Spleen (tissue), 11 donors: ENCODE measurements at regions not wholly inside any gene's neighbourhood (a gene's known extent, or its start where the extent isn't known, plus 50 kb on each side); places are given as distances from the start of the nearest gene placed in this dataset.

Experiments used
- DNase-seq: peaks from one replicate; pipeline ENCODE4 v3.0.0-alpha.2; 2020
- H3K27ac ChIP-seq, 8 donors: fragments of 200-600 bp; sonication (generic) in 7 of 8; 1 replicate in 4 of 8; 2 replicates in 4 of 8; pipeline versions ENCODE4 v1.5.0 to v1.8.0; 2016 to 2021; ENCODE audit warnings: inconsistent platforms in 4 of 8, mild to moderate bottlenecking in 4 of 8, moderate library complexity in 1 of 8
- H3K27me3 ChIP-seq, 7 donors: fragments of 200-600 bp; sonication (generic) in 6 of 7; replicated peaks in 1 of 7; 1 replicate in 4 of 7; 2 replicates in 3 of 7; pipeline versions ENCODE4 v1.5.0 to v1.8.0; 2016 to 2021; ENCODE audit warnings: inconsistent platforms in 3 of 7, mild to moderate bottlenecking in 1 of 7
- H3K36me3 ChIP-seq, 6 donors: fragments of 200-600 bp; sonication (generic) in 5 of 6; 1 replicate in 4 of 6; 2 replicates in 2 of 6; pipeline versions ENCODE4 v1.5.0 to v1.8.0; 2016 to 2021; ENCODE audit warnings: inconsistent platforms in 2 of 6
- H3K4me1 ChIP-seq, 6 donors: fragments of 200-600 bp; sonication (generic) in 5 of 6; 1 replicate in 3 of 6; 2 replicates in 3 of 6; pipeline versions ENCODE4 v1.5.0 to v1.8.0; 2016 to 2021; ENCODE audit warnings: inconsistent platforms in 3 of 6
- H3K4me3 ChIP-seq, 8 donors: fragments of 200-600 bp; sonication (generic) in 7 of 8; 1 replicate in 4 of 8; 2 replicates in 4 of 8; pipeline versions ENCODE4 v1.5.0 to v1.8.0; 2016 to 2021; ENCODE audit warnings: inconsistent platforms in 4 of 8, mild to moderate bottlenecking in 4 of 8, moderate library complexity in 2 of 8
- H3K9me3 ChIP-seq, 8 donors: fragments of 200-600 bp; sonication (generic) in 7 of 8; 1 replicate in 4 of 8; 2 replicates in 4 of 8; pipeline versions ENCODE4 v1.5.0 to v1.8.0; 2016 to 2021; ENCODE audit warnings: inconsistent platforms in 4 of 8
- CTCF ChIP-seq, 11 experiments: fragments of 200-600 bp in 7 of 11; fragments of 450-650 bp in 4 of 11; sonication (generic) in 4 of 11; IDR thresholded peaks in 8 of 11; conservative IDR thresholded peaks in 3 of 11; 1 replicate in 7 of 11; 2 replicates in 4 of 11; pipeline versions ENCODE4 v1.4.0 to v1.8.0; 2016 to 2021; ENCODE audit warnings: antibody characterized with exemption in 11 of 11, inconsistent platforms in 4 of 11, mild to moderate bottlenecking in 1 of 11
- POLR2A ChIP-seq, 3 donors: fragments of 450-650 bp; IDR thresholded peaks; one replicate each; pipeline ENCODE4 v1.5.1; 2017; ENCODE audit warnings: antibody characterized with exemption in 3 of 3, mild to moderate bottlenecking in 1 of 3
- POLR2AphosphoS5 ChIP-seq, 3 donors: sonication (generic); formaldehyde crosslinking; IDR thresholded peaks; one replicate each; pipeline ENCODE4 v1.5.1; 2017; ENCODE audit warnings: antibody characterized with exemption in 3 of 3
- WGBS, 5 donors: extraction: QIAGEN DNeasy Blood & Tissue Kit in 3 of 5; methylation state at CpG; one replicate each; pipeline versions ENCODE4 v1.1.5 to v1.1.7; 2013 to 2018; 5-methylcytosine and 5-hydroxymethylcytosine counted together
- intact Hi-C: fragments of 100-400 bp; cut with DNase I; formaldehyde crosslinking; loops from one replicate; pipeline ENCODE4 v1.15.0; 2023; ENCODE audit warnings: low total_unique reads
- donor health status: healthy with polysubstance abuse.
- donor health status: DM: no; HTN: no; CAD: no; lungs with moderate emphysema.
- donor health status: DM: no; HTN: no; CAD: no.
- donor health status: Bipolar disorder and iron deficiency.
- donor health status: healthy.
- donor health status: DM: no; HTN: no; CAD: no.
- donor health status: DM: yes; HTN: yes; CAD: no.

- no peak for TF ChIP-seq POLR2AphosphoS5 (IDR thresholded peaks at IDR 0.05)
- no peak for TF ChIP-seq CTCF (IDR thresholded peaks at IDR 0.05 in 8 of 11, conservative IDR thresholded peaks at IDR 0.05 in 3 of 11)
- no peak for TF ChIP-seq POLR2A (IDR thresholded peaks at IDR 0.05)
- H3K36me3 ChIP-seq = no peaks in the 10 kb centered on the region
- WGBS, 5 donors = 77 to 88% (median 83%) methylated on average over 24 to 25 of the region's 25 CpGs
- intact Hi-C loops = no loop called here
- H3K9me3 ChIP-seq = peaks cover 0 to 7% (median 0%) of the 10 kb centered on the region in 8 donors
- DNase-seq = no peak
- no peak overlapping the region for H3K27ac ChIP-seq
- peaks cover 0 to 15% (median 0%) of the 10 kb centered on the region in 6 donors for H3K4me1 ChIP-seq
- H3K27me3 ChIP-seq = no peaks in the 10 kb centered on the region
- H3K4me3 ChIP-seq = no peak overlapping the region
Observed at GRCh38 chr11:129312730-129313503, 62.7 kb upstream of the BARX2 start.

GRCh38 chr11:129308241-129308865 lies 67.3 kb upstream of the BARX2 start:
- H3K4me1 ChIP-seq = no peaks in the 10 kb centered on the region
- H3K9me3 ChIP-seq = peaks cover 0 to 13% (median 0%) of the 10 kb centered on the region in 8 donors
- H3K27ac ChIP-seq = no peak overlapping the region
- DNase-seq = no peak
- H3K36me3 ChIP-seq = no peaks in the 10 kb centered on the region
- no peaks in the 10 kb centered on the region for H3K27me3 ChIP-seq
- TF ChIP-seq POLR2A (IDR thresholded peaks at IDR 0.05) (no peak), POLR2AphosphoS5 (IDR thresholded peaks at IDR 0.05) (no peak), CTCF (IDR thresholded peaks at IDR 0.05 in 8 of 11, conservative IDR thresholded peaks at IDR 0.05 in 3 of 11) (no peak)
- intact Hi-C loops = no loop called here
- H3K4me3 ChIP-seq = no peak overlapping the region
- 80 to 91% (median 84%) methylated on average over 8 of the region's 8 CpGs for WGBS, 5 donors

GRCh38 chr11:129307162-129307561 lies 68.5 kb upstream of the BARX2 start:
- Histone ChIP-seq H3K27ac (no peak overlapping the region), H3K4me1 (no peaks in the 10 kb centered on the region), H3K9me3 (peaks cover 0 to 13% (median 0%) of the 10 kb centered on the region in 8 donors), H3K4me3 (no peak overlapping the region), H3K36me3 (no peaks in the 10 kb centered on the region), H3K27me3 (no peaks in the 10 kb centered on the region)
- 79 to 93% (median 90%) methylated on average over 3 of the region's 3 CpGs for WGBS, 5 donors
- TF ChIP-seq POLR2A (IDR thresholded peaks at IDR 0.05) (no peak), CTCF (IDR thresholded peaks at IDR 0.05 in 8 of 11, conservative IDR thresholded peaks at IDR 0.05 in 3 of 11) (no peak), POLR2AphosphoS5 (IDR thresholded peaks at IDR 0.05) (no peak)
- intact Hi-C loops = no loop called here
- DNase-seq = no peak

GRCh38 chr11:129302386-129303101 lies 73.1 kb upstream of the BARX2 start:
- Histone ChIP-seq H3K36me3 (no peaks in the 10 kb centered on the region), H3K4me3 (no peak overlapping the region), H3K27ac (no peak overlapping the region), H3K4me1 (no peaks in the 10 kb centered on the region), H3K9me3 (peaks cover 0 to 4% (median 0%) of the 10 kb centered on the region in 8 donors), H3K27me3 (peaks cover 0 to 12% (median 0%) of the 10 kb centered on the region in 7 donors)
- no peak for TF ChIP-seq CTCF (IDR thresholded peaks at IDR 0.05 in 8 of 11, conservative IDR thresholded peaks at IDR 0.05 in 3 of 11)
- no peak for TF ChIP-seq POLR2AphosphoS5 (IDR thresholded peaks at IDR 0.05)
- TF ChIP-seq POLR2A (IDR thresholded peaks at IDR 0.05) = no peak
- intact Hi-C loops = no loop called here
- 78 to 93% (median 90%) methylated on average over 6 of the region's 6 CpGs for WGBS, 5 donors
- no peak for DNase-seq
